GM12873 (cell line): ENCODE measurements at regions not wholly inside any gene's neighbourhood (a gene's known extent, or its start where the extent isn't known, plus 50 kb on each side); places are given as distances from the start of the nearest gene placed in this dataset.

Experiments used
- TF ChIP-seq, protein P1 (sequence below): IDR thresholded peaks from 2 replicates; pipeline ENCODE4 v1.5.1; 2012; ENCODE audit warnings: low read depth, mild to moderate bottlenecking, moderate library complexity, low read length, control low read depth; ENCODE audit not compliant: insufficient read depth; ENCODE audit errors: missing control alignments

GRCh38 chr15:35618260-35619188 is 72.6 kb upstream of the DPH6 start:
- TF ChIP-seq, protein P1, sequence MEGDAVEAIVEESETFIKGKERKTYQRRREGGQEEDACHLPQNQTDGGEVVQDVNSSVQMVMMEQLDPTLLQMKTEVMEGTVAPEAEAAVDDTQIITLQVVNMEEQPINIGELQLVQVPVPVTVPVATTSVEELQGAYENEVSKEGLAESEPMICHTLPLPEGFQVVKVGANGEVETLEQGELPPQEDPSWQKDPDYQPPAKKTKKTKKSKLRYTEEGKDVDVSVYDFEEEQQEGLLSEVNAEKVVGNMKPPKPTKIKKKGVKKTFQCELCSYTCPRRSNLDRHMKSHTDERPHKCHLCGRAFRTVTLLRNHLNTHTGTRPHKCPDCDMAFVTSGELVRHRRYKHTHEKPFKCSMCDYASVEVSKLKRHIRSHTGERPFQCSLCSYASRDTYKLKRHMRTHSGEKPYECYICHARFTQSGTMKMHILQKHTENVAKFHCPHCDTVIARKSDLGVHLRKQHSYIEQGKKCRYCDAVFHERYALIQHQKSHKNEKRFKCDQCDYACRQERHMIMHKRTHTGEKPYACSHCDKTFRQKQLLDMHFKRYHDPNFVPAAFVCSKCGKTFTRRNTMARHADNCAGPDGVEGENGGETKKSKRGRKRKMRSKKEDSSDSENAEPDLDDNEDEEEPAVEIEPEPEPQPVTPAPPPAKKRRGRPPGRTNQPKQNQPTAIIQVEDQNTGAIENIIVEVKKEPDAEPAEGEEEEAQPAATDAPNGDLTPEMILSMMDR: no peak

DNA sequence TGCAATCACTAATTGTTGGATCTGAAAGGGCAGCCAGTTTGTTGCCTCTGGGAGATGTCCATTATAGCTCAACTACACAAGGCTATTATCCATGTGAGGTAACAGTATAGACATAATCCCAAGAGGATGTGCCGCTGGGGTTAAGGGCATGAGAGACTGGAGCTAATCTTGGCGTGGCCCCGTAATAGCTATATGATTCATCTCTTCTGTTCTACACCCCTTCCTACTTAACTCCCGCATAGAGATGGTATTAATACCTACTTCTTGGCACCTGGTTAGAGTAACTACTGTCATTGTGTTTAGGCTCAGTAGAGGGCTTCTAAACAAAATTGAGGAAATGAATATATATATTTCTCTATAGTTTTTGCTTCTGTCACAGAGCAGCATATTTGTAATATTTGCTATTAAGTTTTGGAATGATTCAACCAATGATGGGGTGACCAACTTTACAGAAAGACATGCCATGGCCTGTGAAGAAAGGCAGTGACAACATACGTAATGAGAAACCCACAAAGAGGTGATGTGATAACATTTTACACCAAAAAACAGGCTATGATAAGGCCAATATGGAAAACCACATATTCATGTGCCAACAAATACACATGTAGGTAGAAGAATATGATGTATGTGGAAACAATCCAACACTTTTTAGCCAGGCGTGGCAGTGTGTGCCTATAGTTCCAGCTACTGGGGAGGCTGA is 76.8 kb upstream of the DPH6 start:
- TF ChIP-seq, protein P1: no peak

GRCh38 chr15:35624881-35625280 is 78.9 kb upstream of the DPH6 start:
- TF ChIP-seq, protein P1: no peak

DNA sequence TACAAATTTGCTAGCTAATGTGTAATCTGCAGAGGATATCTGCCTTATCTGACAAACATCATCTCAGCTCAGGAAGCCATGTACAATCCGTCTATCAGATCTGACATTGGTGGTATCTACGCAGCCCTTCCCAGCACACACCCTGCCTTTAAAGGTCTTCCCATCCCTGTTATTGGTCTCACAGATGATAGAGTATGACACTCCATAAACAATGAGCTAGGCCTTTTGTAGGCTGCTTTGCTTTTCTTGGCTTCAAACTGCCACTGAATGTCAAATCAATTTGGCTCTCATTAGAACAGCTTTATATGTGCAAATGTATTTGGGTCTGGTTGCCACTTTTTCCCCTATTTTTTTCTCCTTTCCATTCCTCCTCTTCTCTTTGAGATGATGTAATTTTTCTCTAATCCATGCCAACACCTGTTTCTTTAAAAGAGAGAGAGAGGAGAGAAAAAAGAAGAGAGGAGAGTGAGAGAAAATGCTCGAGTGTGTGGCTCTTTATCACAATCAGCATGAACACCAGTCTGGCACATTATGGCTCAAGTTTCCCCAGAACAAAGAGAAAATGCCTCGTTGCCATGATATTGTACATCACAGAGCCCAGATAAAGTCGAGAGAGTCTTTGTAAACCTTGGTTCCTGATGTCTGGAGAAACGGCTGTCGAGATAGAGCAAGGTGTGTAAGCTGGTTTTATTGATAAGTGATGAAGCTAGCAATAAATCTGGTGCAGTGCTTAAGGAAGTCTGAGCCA is 80.8 kb upstream of the DPH6 start:
- TF ChIP-seq, protein P1: no peak

DNA sequence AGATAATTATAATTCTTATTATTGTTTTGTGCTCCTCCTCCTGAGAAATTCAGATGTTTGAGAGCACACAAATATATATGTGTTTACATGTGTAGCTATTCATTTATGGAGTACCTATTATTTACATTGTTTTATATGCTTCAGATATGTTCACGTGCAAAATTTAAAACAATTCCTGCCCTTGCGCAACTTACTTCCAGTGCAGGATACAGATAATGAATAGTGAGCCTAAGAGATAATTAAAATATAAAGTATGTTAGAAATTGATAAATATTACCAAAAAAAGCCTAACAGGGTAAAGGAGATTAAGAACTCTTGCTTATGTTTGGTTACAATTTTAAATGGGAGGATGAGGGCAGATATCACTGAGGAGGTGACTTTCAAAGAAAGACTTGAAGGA is 81.7 kb upstream of the DPH6 start:
- TF ChIP-seq, protein P1: no peak

- TF ChIP-seq, protein P1: no peak
Observed at GRCh38 chr15:35629766-35630165, 83.8 kb upstream of the DPH6 start.

DNA sequence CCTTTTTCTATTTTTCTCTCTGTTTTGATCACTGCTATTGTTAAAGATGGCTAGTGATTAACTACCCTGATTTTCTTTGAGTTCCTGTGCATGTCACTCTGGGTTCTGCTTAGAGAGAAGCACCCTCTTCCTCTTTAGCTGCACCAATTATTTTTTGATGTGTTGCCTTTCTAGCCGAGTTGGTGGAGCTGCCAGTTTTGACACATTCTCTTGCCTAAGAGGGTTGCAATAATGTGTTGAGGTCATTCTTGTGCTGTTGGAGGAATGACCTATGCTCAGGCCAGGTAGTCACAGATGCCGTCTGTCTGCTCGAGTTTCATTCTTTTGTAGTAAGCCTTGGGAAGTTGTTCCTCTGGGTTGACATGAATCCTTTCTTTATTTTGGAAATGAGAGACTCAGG is 84.6 kb upstream of the DPH6 start:
- TF ChIP-seq, protein P1: no peak
